Liver (tissue), 3 donors: ENCODE measurements at regions not wholly inside any gene's neighbourhood (a gene's known extent, or its start where the extent isn't known, plus 50 kb on each side); places are given as distances from the start of the nearest gene placed in this dataset.

Experiments used
- GABPA ChIP-seq, 2 donors: IDR thresholded peaks in 1 of 2; conservative IDR thresholded peaks in 1 of 2; 2 replicates each; pipeline ENCODE4 v1.6.1; 2016; ENCODE audit warnings: antibody characterized with exemption in 2 of 2, mild to moderate bottlenecking in 1 of 2, moderate library complexity in 1 of 2
- HNF4G ChIP-seq: IDR thresholded peaks from 2 replicates; pipeline ENCODE4 v1.6.1; 2016; ENCODE audit warnings: antibody characterized with exemption
- NR2F2 ChIP-seq: IDR thresholded peaks from 2 replicates; pipeline ENCODE4 v1.6.1; 2016; ENCODE audit warnings: antibody characterized with exemption
- RAD21 ChIP-seq, 2 donors: IDR thresholded peaks; 2 replicates each; pipeline ENCODE4 v1.6.1; 2016; ENCODE audit warnings: antibody characterized with exemption in 2 of 2, mild to moderate bottlenecking in 2 of 2
- TAF1 ChIP-seq: conservative IDR thresholded peaks from 2 replicates; pipeline ENCODE4 v1.6.1; 2016; ENCODE audit warnings: antibody characterized with exemption, mild to moderate bottlenecking
- TF ChIP-seq, protein P1 (sequence below): IDR thresholded peaks from 2 replicates; pipeline ENCODE4 v1.6.1; 2016; ENCODE audit warnings: antibody characterized with exemption, mild to moderate bottlenecking
- TF ChIP-seq, protein P2 (sequence below): fragments of 150-350 bp; IDR thresholded peaks from 2 replicates; pipeline ENCODE4 v1.5.1; 2017; ENCODE audit warnings: improper control_type of control experiment, low read depth, low read length; ENCODE audit not compliant: missing input control
- TF ChIP-seq, protein P3 (sequence below): IDR thresholded peaks from 2 replicates; pipeline ENCODE4 v1.6.1; 2016; ENCODE audit warnings: antibody characterized with exemption
- TF ChIP-seq, protein P4 (sequence below): IDR thresholded peaks from 2 replicates; pipeline ENCODE4 v1.6.1; 2016; ENCODE audit warnings: antibody characterized with exemption
- TF ChIP-seq, protein P5 (sequence below): IDR thresholded peaks from 2 replicates; pipeline ENCODE4 v1.6.1; 2016; ENCODE audit warnings: antibody characterized with exemption
- donor health status: healthy.
- donor health status: healthy.

DNA sequence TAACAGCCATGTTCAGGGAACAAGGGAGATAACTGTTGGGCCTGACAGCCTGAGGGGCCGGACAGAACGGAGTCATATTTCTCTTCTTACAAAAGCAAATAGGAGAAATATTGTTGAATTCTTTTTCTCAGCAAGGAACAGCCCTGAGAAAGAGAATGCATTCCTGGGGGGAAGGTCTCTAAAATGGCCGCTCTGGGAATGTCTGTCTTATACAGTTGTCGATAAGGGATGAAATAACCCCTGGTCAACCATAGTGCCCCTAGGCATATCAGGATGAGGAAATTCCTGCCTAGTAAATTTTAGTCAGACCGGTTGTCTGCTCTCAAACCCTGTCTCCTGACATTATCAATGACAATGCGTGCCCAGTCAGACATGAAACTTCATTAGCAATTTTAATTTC, 1925.5 kb downstream of the PCDH7 start:
- TF ChIP-seq RAD21 (IDR thresholded peaks at IDR 0.05) (no peak), HNF4G (no peak), TAF1 (no peak), GABPA (IDR thresholded peaks at IDR 0.05 in 1 of 2, conservative IDR thresholded peaks at IDR 0.05 in 1 of 2) (no peak), NR2F2 (no peak)
- TF ChIP-seq, protein P1, sequence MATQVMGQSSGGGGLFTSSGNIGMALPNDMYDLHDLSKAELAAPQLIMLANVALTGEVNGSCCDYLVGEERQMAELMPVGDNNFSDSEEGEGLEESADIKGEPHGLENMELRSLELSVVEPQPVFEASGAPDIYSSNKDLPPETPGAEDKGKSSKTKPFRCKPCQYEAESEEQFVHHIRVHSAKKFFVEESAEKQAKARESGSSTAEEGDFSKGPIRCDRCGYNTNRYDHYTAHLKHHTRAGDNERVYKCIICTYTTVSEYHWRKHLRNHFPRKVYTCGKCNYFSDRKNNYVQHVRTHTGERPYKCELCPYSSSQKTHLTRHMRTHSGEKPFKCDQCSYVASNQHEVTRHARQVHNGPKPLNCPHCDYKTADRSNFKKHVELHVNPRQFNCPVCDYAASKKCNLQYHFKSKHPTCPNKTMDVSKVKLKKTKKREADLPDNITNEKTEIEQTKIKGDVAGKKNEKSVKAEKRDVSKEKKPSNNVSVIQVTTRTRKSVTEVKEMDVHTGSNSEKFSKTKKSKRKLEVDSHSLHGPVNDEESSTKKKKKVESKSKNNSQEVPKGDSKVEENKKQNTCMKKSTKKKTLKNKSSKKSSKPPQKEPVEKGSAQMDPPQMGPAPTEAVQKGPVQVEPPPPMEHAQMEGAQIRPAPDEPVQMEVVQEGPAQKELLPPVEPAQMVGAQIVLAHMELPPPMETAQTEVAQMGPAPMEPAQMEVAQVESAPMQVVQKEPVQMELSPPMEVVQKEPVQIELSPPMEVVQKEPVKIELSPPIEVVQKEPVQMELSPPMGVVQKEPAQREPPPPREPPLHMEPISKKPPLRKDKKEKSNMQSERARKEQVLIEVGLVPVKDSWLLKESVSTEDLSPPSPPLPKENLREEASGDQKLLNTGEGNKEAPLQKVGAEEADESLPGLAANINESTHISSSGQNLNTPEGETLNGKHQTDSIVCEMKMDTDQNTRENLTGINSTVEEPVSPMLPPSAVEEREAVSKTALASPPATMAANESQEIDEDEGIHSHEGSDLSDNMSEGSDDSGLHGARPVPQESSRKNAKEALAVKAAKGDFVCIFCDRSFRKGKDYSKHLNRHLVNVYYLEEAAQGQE: no peak
- TF ChIP-seq, protein P2, sequence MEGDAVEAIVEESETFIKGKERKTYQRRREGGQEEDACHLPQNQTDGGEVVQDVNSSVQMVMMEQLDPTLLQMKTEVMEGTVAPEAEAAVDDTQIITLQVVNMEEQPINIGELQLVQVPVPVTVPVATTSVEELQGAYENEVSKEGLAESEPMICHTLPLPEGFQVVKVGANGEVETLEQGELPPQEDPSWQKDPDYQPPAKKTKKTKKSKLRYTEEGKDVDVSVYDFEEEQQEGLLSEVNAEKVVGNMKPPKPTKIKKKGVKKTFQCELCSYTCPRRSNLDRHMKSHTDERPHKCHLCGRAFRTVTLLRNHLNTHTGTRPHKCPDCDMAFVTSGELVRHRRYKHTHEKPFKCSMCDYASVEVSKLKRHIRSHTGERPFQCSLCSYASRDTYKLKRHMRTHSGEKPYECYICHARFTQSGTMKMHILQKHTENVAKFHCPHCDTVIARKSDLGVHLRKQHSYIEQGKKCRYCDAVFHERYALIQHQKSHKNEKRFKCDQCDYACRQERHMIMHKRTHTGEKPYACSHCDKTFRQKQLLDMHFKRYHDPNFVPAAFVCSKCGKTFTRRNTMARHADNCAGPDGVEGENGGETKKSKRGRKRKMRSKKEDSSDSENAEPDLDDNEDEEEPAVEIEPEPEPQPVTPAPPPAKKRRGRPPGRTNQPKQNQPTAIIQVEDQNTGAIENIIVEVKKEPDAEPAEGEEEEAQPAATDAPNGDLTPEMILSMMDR: no peak
- TF ChIP-seq, protein P3, sequence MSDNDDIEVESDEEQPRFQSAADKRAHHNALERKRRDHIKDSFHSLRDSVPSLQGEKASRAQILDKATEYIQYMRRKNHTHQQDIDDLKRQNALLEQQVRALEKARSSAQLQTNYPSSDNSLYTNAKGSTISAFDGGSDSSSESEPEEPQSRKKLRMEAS: no peak
- TF ChIP-seq, protein P4, sequence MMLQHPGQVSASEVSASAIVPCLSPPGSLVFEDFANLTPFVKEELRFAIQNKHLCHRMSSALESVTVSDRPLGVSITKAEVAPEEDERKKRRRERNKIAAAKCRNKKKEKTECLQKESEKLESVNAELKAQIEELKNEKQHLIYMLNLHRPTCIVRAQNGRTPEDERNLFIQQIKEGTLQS: no peak
- TF ChIP-seq, protein P5, sequence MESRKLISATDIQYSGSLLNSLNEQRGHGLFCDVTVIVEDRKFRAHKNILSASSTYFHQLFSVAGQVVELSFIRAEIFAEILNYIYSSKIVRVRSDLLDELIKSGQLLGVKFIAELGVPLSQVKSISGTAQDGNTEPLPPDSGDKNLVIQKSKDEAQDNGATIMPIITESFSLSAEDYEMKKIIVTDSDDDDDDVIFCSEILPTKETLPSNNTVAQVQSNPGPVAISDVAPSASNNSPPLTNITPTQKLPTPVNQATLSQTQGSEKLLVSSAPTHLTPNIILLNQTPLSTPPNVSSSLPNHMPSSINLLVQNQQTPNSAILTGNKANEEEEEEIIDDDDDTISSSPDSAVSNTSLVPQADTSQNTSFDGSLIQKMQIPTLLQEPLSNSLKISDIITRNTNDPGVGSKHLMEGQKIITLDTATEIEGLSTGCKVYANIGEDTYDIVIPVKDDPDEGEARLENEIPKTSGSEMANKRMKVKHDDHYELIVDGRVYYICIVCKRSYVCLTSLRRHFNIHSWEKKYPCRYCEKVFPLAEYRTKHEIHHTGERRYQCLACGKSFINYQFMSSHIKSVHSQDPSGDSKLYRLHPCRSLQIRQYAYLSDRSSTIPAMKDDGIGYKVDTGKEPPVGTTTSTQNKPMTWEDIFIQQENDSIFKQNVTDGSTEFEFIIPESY: no peak
